HTR-8/SVneo (cell line): ENCODE measurements at regions not wholly inside any gene's neighbourhood (a gene's known extent, or its start where the extent isn't known, plus 50 kb on each side); places are given as distances from the start of the nearest gene placed in this dataset.
A peak's percentile ranks its signal among the peaks of the same experiment; 100 is the strongest.

Source experiments
- DNase-seq: peaks from one replicate; pipeline ENCODE4 v3.0.0; 2011; ENCODE audit warnings: low spot score, mixed read lengths; ENCODE audit not compliant: insufficient read length
- FAIRE-seq: peaks from 2 replicates; lab custom pipeline; 2011; peaks lifted over from hg19 to GRCh38; lab: Jason Lieb, UNC

DNA sequence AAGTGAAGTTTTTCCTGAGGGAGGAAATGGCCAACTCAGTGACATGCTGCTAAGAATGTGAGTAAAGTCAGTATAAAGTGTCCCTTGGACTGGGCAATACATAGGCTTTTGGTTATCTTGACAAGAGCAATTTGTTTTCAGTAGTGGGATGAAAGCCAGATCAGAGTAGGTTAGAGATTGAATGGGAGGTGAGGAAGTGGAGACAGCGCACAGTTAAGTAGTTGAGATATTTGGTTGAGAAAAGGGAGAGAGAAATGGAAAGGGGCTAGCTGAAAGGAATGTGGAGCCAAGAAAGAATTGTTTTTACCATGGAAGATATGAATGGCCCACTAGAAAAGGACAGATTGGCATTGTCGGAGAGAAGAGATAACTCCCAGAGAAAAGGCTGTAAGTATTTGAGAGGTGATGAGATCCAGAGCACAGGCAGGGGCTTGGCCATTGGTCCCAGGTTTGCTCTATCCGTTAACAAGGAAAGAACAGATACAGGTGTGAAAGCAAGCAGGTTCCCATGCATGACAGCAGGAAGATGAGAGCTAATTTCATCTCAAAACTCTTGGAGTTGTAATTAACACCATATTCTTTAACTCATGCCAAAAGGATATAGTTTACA, 392.0 kb downstream of the NR2F1-AS1 start:
- DNase-seq (no peak), FAIRE-seq (no peak)

DNA sequence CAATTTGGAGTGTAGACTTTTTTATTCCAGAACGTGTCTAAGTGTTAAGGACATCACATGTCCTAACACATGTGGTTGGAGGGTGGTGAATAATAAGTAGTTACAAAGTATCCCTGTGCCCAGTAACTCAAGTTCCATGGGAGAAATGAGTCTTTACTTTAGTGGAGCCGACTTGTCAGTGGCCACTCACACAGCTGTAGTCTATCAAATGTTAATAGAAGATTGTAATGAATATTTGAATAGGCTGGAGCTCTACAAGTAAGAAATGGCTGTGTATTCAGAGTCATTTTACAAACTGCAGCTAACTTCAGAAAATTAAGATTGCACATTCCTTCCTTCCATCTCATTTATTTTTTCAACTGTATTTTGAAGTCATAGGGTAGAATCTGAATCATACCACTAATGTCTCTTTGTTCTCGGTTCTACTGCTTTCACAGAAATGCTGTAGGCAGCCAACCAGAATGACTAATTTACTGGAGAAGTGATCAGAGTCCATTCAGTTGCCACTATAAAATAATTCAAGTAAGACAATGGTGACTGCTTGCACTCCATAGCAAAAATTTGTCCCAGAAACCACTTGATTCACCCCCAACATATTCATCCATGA, 394.8 kb downstream of the NR2F1-AS1 start:
- DNase-seq, result no peak
- no peak for FAIRE-seq

DNA sequence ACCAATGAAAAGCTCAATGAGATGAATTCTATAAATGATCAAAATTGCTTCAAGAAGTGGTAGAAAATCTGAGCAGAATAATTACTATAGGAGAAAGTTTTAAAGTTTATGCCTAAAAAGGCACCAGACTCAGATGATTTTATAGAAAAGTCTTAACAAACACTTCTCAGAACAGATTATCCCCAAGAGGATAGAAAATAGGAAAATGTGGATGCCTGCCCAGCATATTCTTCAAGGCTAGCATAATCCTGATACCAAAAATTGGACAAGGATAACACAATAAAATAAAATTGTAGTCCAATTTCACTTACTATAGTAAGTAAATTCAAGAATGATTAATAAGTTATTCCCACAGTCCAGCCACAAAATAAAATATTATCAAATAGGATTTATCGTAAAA, 397.0 kb downstream of the NR2F1-AS1 start:
- no peak for FAIRE-seq

DNA sequence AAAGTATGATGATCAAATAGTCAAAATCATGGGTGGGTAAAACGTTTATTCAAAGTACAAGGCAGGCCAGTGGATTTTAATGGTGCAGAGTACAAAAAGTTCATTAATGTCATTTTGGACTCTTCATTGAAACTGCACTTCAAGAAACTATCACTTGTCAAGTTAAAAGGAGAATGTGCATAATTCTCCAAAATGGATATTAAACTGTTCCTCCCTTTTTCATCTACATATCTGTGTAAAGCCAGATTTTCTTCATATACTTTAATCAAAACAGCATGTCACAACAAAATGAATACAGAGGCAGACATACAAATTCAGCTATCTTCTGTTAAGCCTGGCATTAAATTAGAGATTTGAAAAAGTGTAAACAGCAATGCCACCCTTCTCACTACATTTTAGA, 401.6 kb downstream of the NR2F1-AS1 start:
- FAIRE-seq, result no peak

More for the DNA sequence above, 397.0 kb downstream of the NR2F1-AS1 start:
- DNase-seq, result no peak

DNA sequence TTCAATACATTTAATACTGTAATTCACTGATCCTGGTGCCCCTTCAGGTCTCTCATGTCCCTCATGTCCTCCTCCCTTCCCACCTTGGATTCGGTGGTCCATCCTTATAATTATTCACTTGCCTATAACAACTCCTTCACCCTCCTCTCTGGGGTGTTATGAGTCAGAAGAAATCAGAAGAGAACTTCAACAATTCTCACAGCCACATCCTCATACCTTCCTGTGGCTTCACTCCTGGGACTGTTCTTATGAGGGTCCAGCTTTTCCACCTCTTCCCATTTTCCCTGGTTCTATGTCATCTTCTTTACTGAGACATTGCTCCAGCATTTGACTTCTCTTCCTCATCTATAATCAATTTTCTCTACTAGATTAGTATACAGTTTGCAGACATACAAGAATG, 406.1 kb downstream of the NR2F1-AS1 start:
- FAIRE-seq (no peak), DNase-seq (no peak)

More for the DNA sequence above, 401.6 kb downstream of the NR2F1-AS1 start:
- DNase-seq, result no peak

DNA sequence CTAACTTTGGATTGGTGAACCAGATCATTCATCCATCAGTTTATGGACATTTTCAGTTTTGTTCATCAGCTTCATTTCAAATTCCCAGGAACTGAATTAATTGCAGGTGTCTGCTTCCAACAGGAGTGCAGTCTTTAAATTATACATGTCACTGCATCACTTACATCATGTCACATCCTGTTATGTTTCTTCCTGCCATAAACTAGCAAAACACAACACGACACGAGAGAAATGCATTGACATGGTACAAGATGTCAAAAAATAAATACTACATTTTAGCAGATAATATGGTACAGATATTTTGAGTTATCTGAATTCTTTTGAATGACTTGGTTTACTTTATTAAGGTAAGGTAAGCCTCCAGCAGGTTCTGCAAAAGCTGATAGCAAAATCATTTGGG, 415.5 kb downstream of the NR2F1-AS1 start:
- DNase-seq (no peak), FAIRE-seq (no peak)

DNA sequence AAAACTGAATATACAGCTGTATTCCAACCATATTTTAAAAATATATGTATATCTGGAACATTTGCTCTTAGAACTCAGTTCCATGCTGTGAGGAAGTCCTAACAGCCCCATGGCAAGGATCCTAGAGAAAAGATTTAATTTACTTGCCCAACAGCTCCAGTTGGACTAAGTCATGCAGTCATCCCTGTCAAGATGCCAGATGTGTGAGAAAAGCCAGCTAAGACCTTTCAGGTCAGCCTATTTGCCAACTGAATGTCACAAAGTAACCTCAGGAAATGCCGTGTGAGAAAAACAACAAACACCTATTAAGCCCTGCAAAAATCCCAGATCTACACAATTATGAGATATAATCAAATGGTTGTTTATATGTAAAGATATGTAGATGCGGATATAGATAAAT, 416.3 kb downstream of the NR2F1-AS1 start:
- FAIRE-seq (no peak), DNase-seq (peak; percentile 36)

DNA sequence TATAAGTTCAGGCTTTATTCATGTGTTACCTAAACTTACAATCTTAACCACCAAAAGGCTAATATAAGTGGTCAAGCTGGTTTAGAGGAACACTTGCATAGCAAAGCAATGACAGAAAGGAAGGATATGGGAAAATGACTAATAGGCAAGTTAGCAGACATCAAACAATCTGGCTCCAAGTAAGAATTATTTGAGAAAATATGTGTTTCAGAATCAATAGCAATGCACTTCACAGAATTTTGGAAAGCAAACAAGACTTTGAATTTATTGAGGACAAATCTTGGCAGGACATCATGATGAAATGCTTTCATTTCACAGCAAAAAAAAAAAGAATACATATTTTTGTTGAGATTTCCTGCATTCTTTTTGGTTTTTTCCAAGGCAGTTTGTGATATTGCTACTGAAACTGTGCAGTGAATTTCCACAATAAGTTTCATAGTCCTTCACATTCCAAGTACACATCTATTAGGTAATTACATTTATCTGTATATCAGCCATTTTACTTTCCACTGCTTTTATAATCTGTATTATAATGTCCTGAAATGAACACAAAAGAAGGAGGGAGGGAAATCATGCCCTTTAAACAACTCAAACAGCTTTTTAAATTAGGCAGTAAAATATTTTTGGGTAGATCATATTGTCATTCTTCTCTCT, 417.9 kb downstream of the NR2F1-AS1 start:
- DNase-seq (peak; percentile 51), FAIRE-seq (peak; percentile 69)

DNA sequence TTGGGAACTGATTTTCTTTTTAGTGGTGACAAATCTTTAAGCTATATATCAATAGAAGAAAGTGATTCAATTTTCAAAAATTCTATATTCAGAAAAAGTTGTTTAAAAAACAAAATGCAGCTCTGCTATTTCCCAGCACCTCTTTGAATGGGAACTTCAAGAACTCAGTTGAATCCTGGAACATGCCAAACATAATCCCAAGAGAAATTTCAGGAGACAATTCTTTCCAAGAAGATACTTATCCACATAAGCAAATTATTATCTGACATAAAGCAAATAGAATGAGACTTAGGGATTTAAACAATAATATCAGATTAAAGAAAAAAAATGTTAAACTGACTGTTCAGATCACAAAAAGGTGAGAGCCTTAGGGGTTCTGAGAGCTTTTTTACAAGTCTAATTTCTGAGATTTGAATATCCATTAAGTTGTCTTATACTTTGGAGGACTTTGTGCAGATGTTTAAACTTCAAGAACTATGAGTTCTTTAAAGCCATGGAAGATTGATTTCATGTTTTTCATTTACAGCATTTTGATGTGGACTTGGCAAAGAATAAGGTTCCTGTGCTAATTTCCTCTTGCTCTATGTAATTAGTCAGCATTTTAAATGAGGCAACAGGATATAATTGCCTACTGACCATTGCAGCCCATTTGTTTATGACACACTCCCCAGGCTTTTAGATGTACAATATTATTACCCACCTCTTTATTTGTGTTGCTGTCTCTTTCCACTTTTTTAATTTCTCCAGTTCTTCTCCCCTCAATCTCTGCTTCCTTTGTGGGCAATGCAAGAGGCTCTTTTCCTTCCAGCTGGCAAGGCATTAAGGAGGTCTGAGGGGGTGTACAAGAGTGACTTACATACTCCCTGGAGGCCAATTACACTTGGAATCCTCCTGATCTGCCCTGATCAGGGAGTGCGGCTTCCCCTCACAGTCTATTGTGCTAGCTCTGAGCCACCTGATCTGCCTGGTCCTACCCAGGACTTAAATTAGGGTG, 419.1 kb downstream of the NR2F1-AS1 start:
- FAIRE-seq (no peak), DNase-seq (peak; percentile 12)

DNA sequence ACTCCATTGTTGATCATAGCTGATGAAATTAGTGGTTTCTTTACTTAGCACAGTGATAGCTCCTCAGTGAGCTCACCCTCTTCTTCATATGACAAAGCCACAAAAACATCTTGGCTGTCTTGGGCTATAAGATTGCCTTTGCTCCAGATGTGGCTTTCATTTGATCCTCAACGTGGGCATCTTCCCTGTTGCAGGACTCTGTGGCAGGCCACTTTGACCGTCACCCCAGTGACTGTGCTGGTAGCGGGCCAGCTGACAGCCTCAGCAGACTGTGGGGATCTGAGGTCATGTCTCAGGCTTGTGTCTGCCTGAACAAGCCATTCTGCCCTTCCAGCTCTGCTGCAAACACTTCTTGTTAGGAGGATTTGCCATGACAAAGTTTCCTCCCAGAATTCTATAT, 422.2 kb downstream of the NR2F1-AS1 start:
- FAIRE-seq, result no peak
- DNase-seq, result no peak

DNA sequence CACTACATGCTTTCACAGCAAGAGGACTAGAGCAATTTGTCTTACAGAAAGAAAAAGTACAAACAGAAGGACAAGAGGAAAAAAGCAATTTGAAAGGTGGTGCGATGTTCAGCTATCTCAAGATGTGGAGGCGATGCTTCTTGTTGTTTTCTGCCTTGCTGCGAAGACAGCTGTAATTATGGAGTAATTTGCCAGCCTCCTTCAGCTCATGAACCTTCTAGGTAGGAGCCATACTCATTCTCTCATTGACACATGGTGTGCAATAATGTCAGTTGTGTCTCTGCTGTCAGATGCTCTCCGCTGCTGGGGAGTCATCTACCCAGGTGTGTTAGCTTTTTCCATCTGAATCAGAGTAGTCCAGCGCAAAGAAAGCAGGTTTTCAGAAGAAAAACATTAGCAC, 424.5 kb downstream of the NR2F1-AS1 start:
- FAIRE-seq (no peak), DNase-seq (no peak)

DNA sequence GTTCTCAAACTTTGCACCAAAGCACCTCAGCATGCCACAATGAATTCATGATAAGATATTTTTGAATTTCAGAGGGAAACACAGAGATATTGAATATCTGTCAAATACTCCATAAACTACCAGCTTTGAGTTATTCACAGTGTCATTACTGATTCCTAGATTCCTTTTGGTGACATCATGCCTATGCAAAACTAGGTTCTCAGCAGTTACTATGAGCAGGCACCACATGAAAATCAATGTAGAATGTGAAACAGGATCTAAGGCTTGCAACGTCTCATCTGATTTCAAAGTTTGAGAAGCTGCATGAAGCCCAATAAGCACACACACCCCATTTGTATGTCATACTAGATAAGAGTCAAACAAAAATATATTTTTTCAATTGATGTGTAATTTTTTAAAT, 426.5 kb downstream of the NR2F1-AS1 start:
- no peak for FAIRE-seq
- no peak for DNase-seq

DNA sequence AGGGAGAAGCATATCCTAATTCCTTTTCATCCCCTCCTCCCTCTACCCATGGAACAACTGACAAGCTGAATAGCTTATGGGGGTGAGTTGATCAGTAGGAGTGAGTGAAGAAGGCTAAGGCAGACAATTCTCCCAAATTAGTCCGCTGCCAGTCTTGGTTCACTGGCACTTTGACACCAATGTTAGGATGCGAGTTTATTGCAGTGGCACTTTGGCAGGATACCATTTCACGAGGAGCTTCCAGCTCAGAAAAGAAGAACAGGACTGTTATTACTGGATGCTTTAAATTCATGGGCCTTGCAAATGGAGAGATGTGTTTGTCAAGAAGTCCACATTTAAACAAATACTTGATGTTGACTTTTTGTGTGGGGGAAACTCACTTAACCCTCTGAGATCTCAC, 427.6 kb downstream of the NR2F1-AS1 start:
- DNase-seq, result no peak
- FAIRE-seq, result no peak

DNA sequence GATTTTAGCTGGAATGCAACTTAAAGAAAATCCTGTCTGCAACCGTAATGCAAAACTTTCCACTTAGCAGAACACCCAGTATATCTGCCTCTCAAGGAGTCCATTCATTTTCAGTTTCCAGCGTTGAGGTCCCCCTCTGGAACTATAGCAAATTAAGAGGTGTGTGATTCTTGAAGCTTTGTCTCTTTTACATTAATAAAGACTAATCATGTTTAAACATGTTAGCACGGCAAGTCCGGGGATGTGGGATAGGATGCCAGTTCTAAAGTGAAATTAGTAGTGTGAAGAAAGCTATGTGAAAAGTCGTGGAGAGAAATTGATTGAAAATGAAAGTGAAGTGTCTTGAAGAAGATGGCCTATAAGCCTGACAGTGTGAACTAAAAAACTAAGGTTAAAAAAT, 429.1 kb downstream of the NR2F1-AS1 start:
- DNase-seq, result no peak
- FAIRE-seq, result no peak

DNA sequence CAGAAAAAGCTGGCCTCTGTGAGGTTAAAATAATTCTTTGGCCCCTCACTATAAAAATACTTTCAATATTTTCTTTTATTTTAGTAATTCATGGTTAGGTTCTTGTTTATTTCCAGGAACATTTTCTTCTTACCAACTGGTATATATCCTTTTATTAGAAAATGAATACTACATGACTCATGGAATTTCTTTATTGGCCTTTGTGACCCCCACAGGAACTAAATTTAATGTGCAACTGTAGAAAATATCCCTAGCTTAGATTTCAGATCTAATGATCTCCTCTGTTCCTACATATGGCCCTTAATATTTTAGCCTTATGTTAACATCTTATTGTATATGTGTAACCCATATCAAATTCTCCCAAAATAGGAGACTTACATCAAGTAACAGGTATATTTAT, 429.9 kb downstream of the NR2F1-AS1 start:
- FAIRE-seq, result no peak
- peak; percentile 21 for DNase-seq

DNA sequence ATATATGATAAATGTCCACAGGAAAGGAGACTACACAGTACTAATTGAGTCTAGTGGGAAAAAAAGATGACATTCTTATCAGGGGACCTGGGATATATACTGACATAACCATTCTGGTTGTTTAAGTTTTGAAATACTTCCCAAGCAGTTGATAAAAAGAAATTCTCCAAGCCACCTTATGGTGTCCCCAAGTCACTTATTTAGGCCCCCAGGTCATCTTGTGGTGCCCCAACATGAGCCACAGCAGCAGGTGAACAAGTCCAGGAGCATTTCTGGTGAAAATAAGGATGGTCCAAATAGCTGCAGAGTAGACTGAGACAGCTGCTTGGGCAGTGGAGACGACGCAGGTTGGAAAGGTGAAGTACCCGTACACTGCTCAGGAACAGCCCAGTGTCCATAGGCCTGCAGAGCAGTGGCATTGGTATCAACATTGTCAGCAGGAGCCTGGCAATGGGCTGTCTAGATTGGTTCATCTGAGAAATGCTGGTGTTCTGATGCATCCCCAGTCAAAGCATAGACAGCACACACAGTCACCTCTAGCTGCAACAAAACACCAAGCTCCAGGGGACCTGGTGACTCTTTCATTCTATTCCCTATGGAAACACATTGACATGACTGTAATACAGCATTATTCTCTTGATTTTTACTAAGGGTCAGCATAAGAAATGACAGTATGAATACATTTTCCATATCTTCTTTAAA, 430.6 kb downstream of the NR2F1-AS1 start:
- DNase-seq, result peak; percentile 8
- FAIRE-seq, result no peak

DNA sequence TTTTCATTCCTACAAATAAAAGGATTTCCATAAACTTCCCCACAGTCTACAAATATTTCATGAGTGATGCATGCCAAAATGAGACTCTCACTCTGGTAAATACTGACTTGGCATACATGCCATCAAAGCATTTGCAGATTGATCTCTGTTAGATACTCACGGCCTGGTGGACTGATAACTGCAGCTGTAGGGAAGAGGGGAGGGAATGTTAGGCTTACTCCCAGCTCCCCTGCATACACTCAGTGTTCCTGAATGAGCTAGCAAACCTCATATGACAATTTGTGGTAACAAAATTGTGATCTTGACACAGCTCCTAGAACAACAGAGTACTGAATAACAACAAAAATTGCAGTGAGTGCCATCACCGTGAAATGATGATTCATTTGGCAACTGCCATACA, 435.3 kb downstream of the NR2F1-AS1 start:
- DNase-seq, result no peak
- no peak for FAIRE-seq

DNA sequence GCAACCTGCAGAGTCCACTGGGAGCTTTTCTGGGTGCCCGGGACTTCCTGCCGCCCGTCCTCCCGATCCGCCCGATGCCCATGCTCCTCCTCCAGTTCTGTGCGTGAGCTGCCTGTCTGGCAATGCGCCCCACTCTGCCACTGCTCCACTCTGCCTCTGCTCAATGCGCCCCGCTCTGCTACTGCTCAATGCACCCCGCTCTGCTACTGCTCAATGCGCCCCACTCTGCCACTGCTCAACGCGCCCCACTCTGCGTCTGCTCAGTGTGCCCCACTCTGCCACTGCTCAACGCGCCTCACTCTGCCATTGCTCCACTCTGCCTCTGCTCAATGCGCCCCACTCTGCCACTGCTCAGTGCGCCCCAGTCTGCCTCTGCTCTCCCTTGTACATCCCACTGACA, 436.0 kb downstream of the NR2F1-AS1 start:
- FAIRE-seq, result no peak
- DNase-seq, result no peak

DNA sequence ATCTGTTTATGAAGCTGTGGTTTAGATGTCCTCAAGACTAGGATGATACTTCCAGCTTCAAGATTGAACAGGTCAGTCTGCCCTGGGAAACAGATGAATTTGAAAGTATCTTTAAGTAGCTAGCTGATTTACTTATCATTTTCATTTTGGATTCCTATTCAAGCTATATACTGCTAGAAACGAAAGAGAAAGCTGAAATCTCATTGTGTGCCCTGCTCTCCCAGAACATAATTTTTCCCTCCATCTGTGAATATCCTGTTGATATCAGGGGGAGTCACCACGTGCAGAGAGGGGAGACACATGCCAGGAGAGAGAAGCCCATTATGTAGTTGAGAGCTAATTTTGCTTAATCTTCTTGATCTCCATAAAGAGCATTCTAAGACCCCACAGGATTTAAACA, 439.1 kb downstream of the NR2F1-AS1 start:
- DNase-seq, result no peak
- no peak for FAIRE-seq
